GM19025 (cell line): ENCODE measurements at regions not wholly inside any gene's neighbourhood (a gene's known extent, or its start where the extent isn't known, plus 50 kb on each side); places are given as distances from the start of the nearest gene placed in this dataset.

Source experiments
- ATAC-seq: cut with Tn5 transposase; IDR thresholded peaks from one replicate; pipeline ENCODE4 v1.9.1; 2021; ENCODE audit warnings: mild to moderate bottlenecking, low read depth, moderate library complexity; ENCODE audit not compliant: unreplicated experiment

GRCh38 chr5:158099571-158100105 is 240.7 kb upstream of the CLINT1 start:
- no peak for ATAC-seq

GRCh38 chr5:158096835-158097234 is 237.9 kb upstream of the CLINT1 start:
- no peak for ATAC-seq

- ATAC-seq, result no peak
Measured at GRCh38 chr5:158086856-158087255, 227.9 kb upstream of the CLINT1 start.

- no peak for ATAC-seq
Measured at GRCh38 chr5:158084292-158084691, 225.3 kb upstream of the CLINT1 start.

- ATAC-seq, result no peak
Measured at GRCh38 chr5:158082696-158083287, 223.8 kb upstream of the CLINT1 start.

- no peak for ATAC-seq
Measured at GRCh38 chr5:158080112-158080511, 221.2 kb upstream of the CLINT1 start.

GRCh38 chr5:158079097-158079496 is 220.2 kb upstream of the CLINT1 start:
- no peak for ATAC-seq

GRCh38 chr5:158074992-158075769 is 216.2 kb upstream of the CLINT1 start:
- ATAC-seq, result peak; percentile 61

- no peak for ATAC-seq
Measured at GRCh38 chr5:158074597-158074991, 215.6 kb upstream of the CLINT1 start.

- no peak for ATAC-seq
Measured at GRCh38 chr5:158070859-158071258, 211.9 kb upstream of the CLINT1 start.

GRCh38 chr5:158069838-158070237 is 210.9 kb upstream of the CLINT1 start:
- no peak for ATAC-seq

GRCh38 chr5:158068964-158069363 is 210.0 kb upstream of the CLINT1 start:
- no peak for ATAC-seq

- ATAC-seq, result no peak
Measured at GRCh38 chr5:158066076-158066475, 207.1 kb upstream of the CLINT1 start.

GRCh38 chr5:158064334-158065123 is 205.6 kb upstream of the CLINT1 start:
- ATAC-seq, result no peak

- no peak for ATAC-seq
Measured at GRCh38 chr5:158063052-158063451, 204.1 kb upstream of the CLINT1 start.

GRCh38 chr5:158061451-158061850 is 202.5 kb upstream of the CLINT1 start:
- no peak for ATAC-seq

GRCh38 chr5:158060212-158060611 is 201.3 kb upstream of the CLINT1 start:
- no peak for ATAC-seq

GRCh38 chr5:158058208-158059120 is 199.5 kb upstream of the CLINT1 start:
- ATAC-seq, result no peak

GRCh38 chr5:158056130-158056825 is 197.3 kb upstream of the CLINT1 start:
- no peak for ATAC-seq

- no peak for ATAC-seq
Measured at GRCh38 chr5:158055111-158055501, 196.2 kb upstream of the CLINT1 start.
